NCI-H1930 (cell line): ENCODE measurements at regions not wholly inside any gene's neighbourhood (a gene's known extent, or its start where the extent isn't known, plus 50 kb on each side); places are given as distances from the start of the nearest gene placed in this dataset.
"Not testable (repeated sequence)": the region's sequence is repeated elsewhere in the genome, so short reads cannot be mapped to it uniquely, and the experiment has no call there.

Experiments used
- DNase-seq, 2 experiments: peaks; one replicate each; lab custom pipeline; 2025; lab: John Stamatoyannopoulos, UW

DNA sequence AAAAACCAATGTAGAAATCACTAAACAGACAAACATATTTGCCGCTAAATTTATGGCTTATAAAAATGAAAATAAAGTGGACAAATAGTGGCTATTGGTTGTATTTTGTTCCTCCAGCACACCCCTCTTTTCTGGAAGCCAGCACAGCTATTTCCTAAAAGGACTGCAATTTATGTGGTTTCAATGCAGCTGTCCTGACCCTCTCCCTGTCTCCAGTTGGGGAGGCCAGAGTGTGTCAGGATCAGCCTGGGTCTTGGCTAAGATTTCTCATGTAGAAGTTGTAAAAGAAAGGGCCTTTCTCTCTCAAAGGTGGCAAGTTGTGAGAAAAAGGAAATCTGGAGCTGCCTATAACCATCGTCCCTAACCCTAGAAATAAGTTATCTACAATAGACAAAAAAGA is 165.6 kb downstream of the ALDH8A1 start:
- no peak for DNase-seq

DNA sequence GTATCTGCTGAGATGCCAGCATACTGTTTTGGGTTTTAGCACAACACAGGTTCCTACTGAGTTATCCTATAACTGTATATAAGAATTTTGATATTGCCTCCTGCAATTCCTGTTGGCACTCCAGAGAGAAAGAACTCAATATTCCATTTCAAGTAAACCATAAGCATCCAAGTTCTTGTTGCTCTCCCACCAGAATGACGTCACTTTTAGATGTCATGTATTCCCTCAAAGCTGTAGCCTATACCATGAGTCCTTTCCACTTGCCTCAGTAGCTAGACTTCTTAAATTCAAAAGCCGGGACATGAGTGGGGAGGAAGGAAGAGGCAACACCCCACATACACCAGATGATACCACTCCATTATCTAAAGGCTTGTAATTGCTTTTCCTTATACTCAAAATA is 171.5 kb downstream of the ALDH8A1 start:
- no peak for DNase-seq

- DNase-seq = no peak
Observed at GRCh38 chr6:134774201-134774638, 175.7 kb downstream of the ALDH8A1 start.

DNA sequence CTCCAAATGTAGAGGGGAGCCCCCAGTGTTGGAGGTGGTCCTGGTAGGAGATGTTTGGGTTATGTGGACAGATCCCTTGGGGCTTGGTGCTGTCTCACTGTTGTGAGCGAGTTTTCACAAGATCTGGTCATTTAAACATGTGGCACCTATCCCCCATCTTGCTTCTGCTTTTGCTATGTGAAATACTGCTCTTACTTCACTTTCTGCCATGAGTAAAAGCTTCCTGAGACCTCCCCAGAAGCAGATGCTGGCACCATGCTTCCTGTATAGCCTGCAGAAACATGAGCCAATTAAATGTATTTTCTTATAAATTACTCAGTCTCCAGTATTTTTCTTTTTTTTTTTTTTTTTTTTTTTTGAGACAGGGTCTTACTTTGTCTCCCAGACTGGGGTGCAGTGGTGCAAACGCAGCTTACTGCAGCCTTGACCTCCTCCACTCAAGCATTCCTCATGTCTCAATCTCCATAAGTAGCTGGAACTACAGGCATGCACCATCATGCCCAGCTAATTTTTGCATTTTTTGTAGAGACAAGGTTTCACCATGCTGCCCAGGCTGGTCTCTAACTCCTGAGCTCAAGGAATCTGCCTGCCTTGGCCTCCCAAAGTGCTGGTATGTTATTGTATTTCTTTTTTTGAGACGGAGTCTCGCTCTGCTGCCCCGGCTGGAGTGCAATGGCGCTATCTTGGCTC is 177.1 kb downstream of the ALDH8A1 start:
- DNase-seq = no peak

DNA sequence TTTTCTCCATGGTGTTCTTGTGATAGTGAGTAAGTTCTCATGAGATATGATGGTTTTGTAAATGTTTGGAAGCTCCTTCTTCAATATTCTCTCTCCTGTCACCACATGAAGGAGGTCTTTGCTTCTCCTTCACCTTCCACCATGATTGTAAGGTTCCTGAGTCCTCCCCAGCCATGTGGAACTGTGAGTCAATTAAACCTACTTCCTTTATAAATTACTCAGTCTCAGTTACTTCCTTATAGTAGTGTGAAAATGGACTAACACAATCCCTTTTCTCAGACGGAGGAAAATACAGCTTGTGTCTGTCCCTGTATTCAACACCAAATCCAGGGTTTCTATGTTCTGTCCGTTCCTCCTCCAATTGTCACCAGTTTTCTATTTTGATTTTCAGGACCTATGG is 181.0 kb downstream of the ALDH8A1 start:
- no peak for DNase-seq

DNA sequence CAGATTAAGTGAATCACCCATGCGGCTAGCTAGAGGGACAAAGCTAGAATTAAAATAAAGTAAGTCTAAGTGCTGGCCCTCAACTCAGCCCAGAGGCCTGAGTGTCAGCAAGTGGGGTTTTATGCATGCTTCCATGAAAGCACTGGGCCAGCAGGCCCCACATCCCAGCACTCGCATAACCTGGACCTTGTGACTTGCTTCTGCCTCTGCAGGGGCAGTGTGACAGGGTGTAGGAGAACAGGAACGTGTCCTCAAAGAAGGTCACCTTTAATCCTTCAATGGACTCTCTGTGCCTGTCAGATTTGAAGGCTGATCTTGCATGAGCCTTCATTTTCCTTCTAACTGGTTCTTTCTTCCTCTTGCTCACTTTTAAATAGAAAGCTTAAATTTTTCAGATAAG is 183.4 kb downstream of the ALDH8A1 start:
- DNase-seq = no peak

- DNase-seq = no peak
Observed at GRCh38 chr6:134764741-134765140, 185.2 kb downstream of the ALDH8A1 start.

GRCh38 chr6:134763575-134763974 is 186.3 kb downstream of the ALDH8A1 start:
- not testable (repeated sequence) for DNase-seq

GRCh38 chr6:134758621-134759020 is 191.3 kb downstream of the ALDH8A1 start:
- DNase-seq = no peak

DNA sequence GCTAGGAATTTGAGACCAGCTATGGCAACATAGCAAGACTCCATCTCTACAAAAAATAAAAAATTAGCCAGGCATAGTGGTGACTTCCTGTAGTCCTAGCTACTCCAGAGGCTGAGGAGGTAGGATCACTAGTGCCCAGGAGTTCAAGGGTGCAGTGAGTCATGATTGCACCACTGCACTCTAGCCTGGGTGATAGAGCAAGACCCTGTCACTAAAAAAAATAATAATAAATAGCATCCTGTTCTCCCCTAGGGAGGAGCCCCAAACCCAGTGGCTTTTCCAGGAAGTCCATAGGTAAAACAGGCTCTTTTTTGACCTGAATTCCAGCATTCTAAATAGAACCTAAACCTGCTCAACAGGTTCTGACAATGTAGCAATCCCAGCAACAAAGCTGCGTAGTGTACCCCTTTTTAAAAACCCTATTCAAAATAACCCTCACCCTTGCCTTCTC is 192.0 kb downstream of the ALDH8A1 start:
- DNase-seq = no peak

DNA sequence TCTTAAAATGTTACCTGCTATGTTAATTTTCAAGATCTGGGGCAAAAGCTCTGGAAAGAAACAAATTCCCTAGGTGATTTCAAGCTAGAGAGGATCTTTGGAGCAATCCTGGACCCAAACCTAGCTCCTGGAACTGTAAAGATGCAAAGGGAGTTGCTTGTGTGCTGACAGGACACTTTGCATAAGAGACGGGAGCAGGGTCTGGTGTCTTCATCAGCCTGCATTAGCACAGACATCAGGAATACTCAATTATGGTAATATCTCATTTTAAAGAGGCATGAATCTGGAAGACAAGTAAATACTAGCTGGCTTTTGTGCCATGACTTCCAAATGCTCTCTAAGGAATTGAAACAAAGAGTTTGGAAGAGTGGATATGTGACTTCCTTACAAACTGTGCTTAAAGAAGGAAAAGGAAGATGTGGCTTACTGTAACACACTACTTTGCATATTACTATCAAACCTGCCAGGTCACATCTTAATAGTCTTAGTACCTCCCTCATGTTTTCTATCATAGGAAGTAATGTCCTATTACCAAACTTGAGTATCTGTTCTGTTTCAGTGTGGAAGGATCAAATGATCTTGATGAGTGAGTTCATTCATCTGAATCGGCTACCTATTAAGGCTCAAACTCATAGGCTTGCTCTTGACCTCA is 193.4 kb downstream of the ALDH8A1 start:
- no peak for DNase-seq

DNA sequence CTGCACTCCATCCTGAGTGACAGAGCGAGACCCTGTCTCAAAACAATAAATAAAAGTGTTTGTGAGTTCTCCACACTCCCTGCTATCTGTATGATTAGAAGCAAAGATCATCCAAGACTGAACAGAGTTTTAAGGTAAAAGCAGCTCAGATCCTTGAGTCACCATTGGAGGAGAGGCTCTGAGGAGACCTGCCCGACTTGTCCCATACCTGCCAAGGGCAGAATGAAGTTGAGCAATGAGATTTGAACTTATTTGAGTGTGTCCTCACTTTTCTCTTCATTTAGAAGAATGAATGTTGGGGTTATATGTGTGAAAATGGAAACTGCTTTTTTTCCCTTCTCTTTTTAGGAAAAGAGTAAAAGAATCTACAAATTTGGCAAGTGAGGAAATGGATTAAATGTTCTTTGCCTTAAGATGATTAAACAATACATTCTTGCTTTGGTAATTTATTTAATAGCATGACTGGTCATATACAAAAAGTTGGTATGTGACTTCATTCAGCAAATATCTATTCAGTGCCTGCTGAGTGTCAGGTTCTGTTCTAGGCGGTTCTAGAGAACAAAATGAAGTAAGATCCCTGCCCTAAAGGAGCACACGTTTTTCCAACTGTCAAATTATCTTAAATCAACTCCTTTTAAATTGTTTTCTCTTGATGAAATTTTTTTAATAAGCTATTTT is 195.7 kb downstream of the ALDH8A1 start:
- DNase-seq = no peak

- DNase-seq = no peak
Observed at GRCh38 chr6:134753001-134753400, 196.9 kb downstream of the ALDH8A1 start.

- DNase-seq = no peak
Observed at GRCh38 chr6:134752445-134752844, 197.5 kb downstream of the ALDH8A1 start.

- DNase-seq = no peak
Observed at GRCh38 chr6:134750669-134751068, 199.2 kb downstream of the ALDH8A1 start.

GRCh38 chr6:134748484-134748883 is 201.4 kb downstream of the ALDH8A1 start:
- DNase-seq = no peak

- not testable (repeated sequence) for DNase-seq
Observed at GRCh38 chr6:134747197-134747596, 202.7 kb downstream of the ALDH8A1 start.

DNA sequence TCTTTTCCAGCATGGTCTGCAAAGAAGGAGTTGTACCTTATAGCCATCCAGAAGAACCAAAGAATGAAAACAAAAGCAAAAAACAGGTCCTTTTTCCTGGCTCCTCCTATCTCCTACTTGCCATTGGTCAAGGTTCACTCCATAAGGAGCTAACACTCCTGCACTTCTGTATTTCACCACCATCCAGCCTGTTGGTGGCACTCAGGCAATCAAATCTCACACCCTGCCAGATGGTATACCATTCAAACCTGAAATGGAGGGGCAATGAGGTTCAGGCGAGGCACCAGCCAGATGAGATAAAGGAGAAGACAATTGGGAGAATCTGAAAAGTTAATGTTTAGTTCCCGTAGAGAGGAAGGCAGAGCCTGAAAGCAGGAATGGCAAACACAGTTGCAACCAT is 203.8 kb downstream of the ALDH8A1 start:
- DNase-seq = no peak

DNA sequence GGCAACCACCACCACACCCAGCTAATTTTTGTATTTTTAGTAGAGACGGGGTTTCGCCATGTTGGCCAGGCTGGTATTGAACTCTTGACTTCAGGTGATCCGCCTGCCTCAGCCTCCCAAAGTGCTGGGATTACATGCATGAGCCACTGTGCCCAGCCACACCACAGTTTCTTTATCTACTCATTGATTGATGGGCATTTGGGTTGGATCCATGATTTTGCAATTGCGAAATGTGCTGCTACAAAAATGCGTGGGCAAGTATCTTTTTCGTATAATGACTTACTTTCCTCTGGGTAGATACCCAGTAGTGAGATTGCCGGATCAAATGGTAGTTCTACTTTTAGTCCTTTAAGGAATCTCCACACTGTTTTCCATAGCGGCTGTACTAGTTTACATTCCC is 204.7 kb downstream of the ALDH8A1 start:
- DNase-seq = not testable (repeated sequence)

DNA sequence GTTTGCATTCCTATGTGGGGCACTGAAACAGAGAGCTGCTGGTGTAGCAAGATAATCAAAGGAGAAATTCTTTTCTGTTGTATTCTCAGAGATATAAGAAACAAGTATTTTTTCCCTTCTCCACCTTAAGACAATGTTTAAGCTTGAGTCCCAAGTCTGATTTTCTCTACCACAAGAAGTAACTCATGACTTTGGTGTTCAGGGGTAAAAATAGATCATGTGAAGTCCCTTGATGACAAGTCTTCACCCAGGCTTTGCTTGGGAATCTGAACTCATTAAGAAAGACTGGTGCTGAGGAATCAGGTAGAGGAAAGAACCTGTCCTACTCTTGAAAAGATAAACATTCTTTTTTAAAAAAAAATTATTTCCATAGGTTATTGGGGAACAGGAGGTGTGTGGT is 205.6 kb downstream of the ALDH8A1 start:
- no peak for DNase-seq

GRCh38 chr6:134741200-134741536 is 208.7 kb downstream of the ALDH8A1 start:
- DNase-seq = no peak

GRCh38 chr6:134740473-134741199 is 209.3 kb downstream of the ALDH8A1 start:
- DNase-seq = no peak

DNA sequence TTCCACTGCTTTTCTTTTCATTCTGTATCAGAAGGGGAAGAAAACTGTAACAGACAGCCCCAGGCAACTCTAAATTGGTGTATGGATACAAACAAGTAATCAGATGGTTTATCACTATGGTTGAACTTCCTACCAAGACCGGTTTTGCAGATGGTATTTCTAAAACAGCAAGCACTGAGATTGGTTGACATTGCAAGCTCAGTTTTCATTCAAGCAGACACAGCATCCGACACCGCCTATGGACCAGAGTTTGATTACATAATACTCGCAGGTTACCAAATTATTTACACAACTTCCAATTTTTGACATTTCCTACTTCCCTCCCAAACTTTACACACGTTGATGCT is 209.9 kb downstream of the ALDH8A1 start:
- DNase-seq = no peak
